ENCODE measurements at regions not wholly inside any gene's neighbourhood (a gene's known extent, or its start where the extent isn't known, plus 50 kb on each side); places are given as distances from the start of the nearest gene placed in this dataset.

DNA sequence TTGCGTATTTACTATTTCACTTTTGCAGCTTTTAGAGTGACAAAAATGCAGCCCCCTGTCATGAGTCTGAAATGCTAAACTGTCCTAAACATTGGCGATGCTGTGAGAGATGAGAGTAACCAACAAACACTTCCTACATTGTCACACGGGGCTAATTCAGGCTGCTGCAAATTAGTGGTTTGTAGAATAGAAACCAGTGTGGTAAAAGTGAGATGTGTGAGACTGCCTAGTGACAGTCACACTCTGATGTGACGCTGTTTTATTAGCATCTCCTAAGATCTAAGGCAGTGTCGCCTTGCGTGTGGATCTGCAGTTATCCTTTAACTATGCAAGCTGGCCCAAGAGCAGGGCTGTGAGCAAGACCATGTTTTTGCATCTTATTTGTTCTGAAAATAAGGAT, 800.2 kb upstream of the TENM3 start (continued):
- TF ChIP-seq RFX5 (IDR thresholded peaks at IDR 0.05; ENCODE audit: low read depth, low read length) = no peak
- no peak for TF ChIP-seq CEBPB (IDR thresholded peaks at IDR 0.05; ENCODE audit: borderline replicate concordance in 1 of 2, low read depth in 2 of 2, low read length in 2 of 2)
- TF ChIP-seq MYB (IDR thresholded peaks at IDR 0.05; ENCODE audit: borderline replicate concordance, low read depth, low read length) = no peak
- no peak for TF ChIP-seq STAT1 (conservative IDR thresholded peaks at IDR 0.05)
- TF ChIP-seq ATF7 (IDR thresholded peaks at IDR 0.05; ENCODE audit: low read depth) = peak; percentile 28; the same call in 1 of the 2 replicates
- no peak for TF ChIP-seq KDM1A (IDR thresholded peaks at IDR 0.05; ENCODE audit: borderline replicate concordance)
- TF ChIP-seq BHLHE40 (IDR thresholded peaks at IDR 0.05; ENCODE audit: borderline replicate concordance in 1 of 2, low read depth in 2 of 2, low read length in 1 of 2) = peak; percentile 56 to 67; a peak in 3 of 4 replicates
- TF ChIP-seq, protein P1, sequence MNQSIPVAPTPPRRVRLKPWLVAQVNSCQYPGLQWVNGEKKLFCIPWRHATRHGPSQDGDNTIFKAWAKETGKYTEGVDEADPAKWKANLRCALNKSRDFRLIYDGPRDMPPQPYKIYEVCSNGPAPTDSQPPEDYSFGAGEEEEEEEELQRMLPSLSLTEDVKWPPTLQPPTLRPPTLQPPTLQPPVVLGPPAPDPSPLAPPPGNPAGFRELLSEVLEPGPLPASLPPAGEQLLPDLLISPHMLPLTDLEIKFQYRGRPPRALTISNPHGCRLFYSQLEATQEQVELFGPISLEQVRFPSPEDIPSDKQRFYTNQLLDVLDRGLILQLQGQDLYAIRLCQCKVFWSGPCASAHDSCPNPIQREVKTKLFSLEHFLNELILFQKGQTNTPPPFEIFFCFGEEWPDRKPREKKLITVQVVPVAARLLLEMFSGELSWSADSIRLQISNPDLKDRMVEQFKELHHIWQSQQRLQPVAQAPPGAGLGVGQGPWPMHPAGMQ (IDR thresholded peaks at IDR 0.05; ENCODE audit: borderline replicate concordance) = no peak
- TF ChIP-seq JUND (IDR thresholded peaks at IDR 0.05; ENCODE audit: low read depth, low read length) = no peak
- TF ChIP-seq ASH2L (IDR thresholded peaks at IDR 0.05; ENCODE audit: borderline replicate concordance, low read depth) = no peak
- peak; percentile 71 for TF ChIP-seq MTA2 (IDR thresholded peaks at IDR 0.05; ENCODE audit: low read depth)
- no peak for TF ChIP-seq MTA3 (IDR thresholded peaks at IDR 0.05; ENCODE audit: borderline replicate concordance, low read length)
- TF ChIP-seq, protein P2, sequence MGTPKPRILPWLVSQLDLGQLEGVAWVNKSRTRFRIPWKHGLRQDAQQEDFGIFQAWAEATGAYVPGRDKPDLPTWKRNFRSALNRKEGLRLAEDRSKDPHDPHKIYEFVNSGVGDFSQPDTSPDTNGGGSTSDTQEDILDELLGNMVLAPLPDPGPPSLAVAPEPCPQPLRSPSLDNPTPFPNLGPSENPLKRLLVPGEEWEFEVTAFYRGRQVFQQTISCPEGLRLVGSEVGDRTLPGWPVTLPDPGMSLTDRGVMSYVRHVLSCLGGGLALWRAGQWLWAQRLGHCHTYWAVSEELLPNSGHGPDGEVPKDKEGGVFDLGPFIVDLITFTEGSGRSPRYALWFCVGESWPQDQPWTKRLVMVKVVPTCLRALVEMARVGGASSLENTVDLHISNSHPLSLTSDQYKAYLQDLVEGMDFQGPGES (IDR thresholded peaks at IDR 0.05) = no peak

Measured in GM12878 (cell line).